Stimulated activated CD4-positive, alpha-beta T cell treated with anti-CD3 and anti-CD28 coated beads, Interleukin-1b, Interleukin-23, amount 100 ng/mL, for 48 hours (primary cell): ENCODE measurements at regions not wholly inside any gene's neighbourhood (a gene's known extent, or its start where the extent isn't known, plus 50 kb on each side); places are given as distances from the start of the nearest gene placed in this dataset.
A peak's percentile ranks its signal among the peaks of the same experiment; 100 is the strongest.

Experiments
- DNase-seq: peaks from one replicate; pipeline ENCODE4 v3.0.0-alpha.2; 2020

GRCh38 chr9:129469988-129470316 lies 150.9 kb downstream of the C9orf50 start:
- no peak for DNase-seq

GRCh38 chr9:129469188-129469987 lies 151.5 kb downstream of the C9orf50 start:
- DNase-seq, result no peak

- no peak for DNase-seq
These were observed 152.9 kb downstream of the C9orf50 start for GRCh38 chr9:129467739-129468666.

- no peak for DNase-seq
These were observed 153.8 kb downstream of the C9orf50 start for GRCh38 chr9:129467004-129467588.

GRCh38 chr9:129465834-129466535 lies 154.9 kb downstream of the C9orf50 start:
- no peak for DNase-seq

- no peak for DNase-seq
These were observed 155.7 kb downstream of the C9orf50 start for GRCh38 chr9:129464972-129465833.

- no peak for DNase-seq
These were observed 156.9 kb downstream of the C9orf50 start for GRCh38 chr9:129463994-129464393.

- no peak for DNase-seq
These were observed 157.4 kb downstream of the C9orf50 start for GRCh38 chr9:129463477-129463876.

GRCh38 chr9:129462360-129462759 lies 158.5 kb downstream of the C9orf50 start:
- DNase-seq, result no peak

- DNase-seq, result peak; percentile 92
These were observed 160.3 kb downstream of the C9orf50 start for GRCh38 chr9:129460323-129461261.

GRCh38 chr9:129459547-129460322 lies 161.2 kb downstream of the C9orf50 start:
- peak; percentile 63 for DNase-seq

GRCh38 chr9:129458663-129459546 lies 162.0 kb downstream of the C9orf50 start:
- DNase-seq, result peak; percentile 21

- peak; percentile 66 for DNase-seq
These were observed 162.7 kb downstream of the C9orf50 start for GRCh38 chr9:129458155-129458661.

GRCh38 chr9:129457325-129457779 lies 163.5 kb downstream of the C9orf50 start:
- DNase-seq, result no peak

- no peak for DNase-seq
These were observed 164.2 kb downstream of the C9orf50 start for GRCh38 chr9:129456549-129457324.

- DNase-seq, result no peak
These were observed 165.5 kb downstream of the C9orf50 start for GRCh38 chr9:129455151-129455995.
